ENCODE measurements at regions not wholly inside any gene's neighbourhood (a gene's known extent, or its start where the extent isn't known, plus 50 kb on each side); places are given as distances from the start of the nearest gene placed in this dataset.

DNA sequence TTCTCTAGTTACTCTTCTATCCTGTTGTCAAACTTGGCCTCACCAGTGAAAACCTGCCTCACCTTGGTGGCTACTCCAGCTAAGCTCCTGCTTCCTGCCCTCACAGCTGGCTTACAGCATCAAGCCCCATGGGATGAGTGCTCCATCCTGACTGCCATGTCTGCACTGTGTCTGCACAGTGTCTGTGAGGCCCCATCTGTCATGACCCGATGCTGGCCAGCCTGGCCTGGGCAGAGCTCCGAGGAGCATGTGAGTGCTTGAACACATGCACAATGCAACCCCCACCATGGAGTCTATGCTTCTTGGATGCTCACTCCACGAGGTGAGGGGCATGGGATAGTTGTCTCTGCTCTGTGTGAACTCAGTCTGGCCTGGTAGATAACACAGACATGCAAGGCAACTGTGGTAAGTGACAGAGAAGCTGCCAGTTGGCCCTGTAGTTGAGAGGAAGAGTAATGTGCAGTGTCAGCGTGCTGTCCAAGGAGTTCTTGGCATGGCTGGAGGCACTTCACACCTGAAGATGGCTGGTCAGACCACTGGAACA lies 207.1 kb upstream of the ZNF32 start:
- TF ChIP-seq, protein P1, sequence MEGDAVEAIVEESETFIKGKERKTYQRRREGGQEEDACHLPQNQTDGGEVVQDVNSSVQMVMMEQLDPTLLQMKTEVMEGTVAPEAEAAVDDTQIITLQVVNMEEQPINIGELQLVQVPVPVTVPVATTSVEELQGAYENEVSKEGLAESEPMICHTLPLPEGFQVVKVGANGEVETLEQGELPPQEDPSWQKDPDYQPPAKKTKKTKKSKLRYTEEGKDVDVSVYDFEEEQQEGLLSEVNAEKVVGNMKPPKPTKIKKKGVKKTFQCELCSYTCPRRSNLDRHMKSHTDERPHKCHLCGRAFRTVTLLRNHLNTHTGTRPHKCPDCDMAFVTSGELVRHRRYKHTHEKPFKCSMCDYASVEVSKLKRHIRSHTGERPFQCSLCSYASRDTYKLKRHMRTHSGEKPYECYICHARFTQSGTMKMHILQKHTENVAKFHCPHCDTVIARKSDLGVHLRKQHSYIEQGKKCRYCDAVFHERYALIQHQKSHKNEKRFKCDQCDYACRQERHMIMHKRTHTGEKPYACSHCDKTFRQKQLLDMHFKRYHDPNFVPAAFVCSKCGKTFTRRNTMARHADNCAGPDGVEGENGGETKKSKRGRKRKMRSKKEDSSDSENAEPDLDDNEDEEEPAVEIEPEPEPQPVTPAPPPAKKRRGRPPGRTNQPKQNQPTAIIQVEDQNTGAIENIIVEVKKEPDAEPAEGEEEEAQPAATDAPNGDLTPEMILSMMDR (IDR thresholded peaks at IDR 0.05 in 8 of 11, conservative IDR thresholded peaks at IDR 0.05 in 3 of 11) = no peak
- TF ChIP-seq POLR2AphosphoS5 (IDR thresholded peaks at IDR 0.05) = no peak
